ENCODE measurements at regions not wholly inside any gene's neighbourhood (a gene's known extent, or its start where the extent isn't known, plus 50 kb on each side); places are given as distances from the start of the nearest gene placed in this dataset.

GRCh38 chr3:107271787-107272387 lies 105.4 kb upstream of the CCDC54 start:
- Histone ChIP-seq H3K27ac (no peak overlapping the region), H3K36me3 (no peaks in the 10 kb centered on the region), H3K9me3 (no peaks in the 10 kb centered on the region), H3K4me3 (replicated peaks in 1 of 3) (no peak overlapping the region), H3K4me1 (no peaks in the 10 kb centered on the region), H3K27me3 (no peaks in the 10 kb centered on the region)
- no peak for DNase-seq
- intact Hi-C loops (cut with DNase I) = loop anchor here (10.0 kb wide), 1 partner anchor 143 kb away; no protein-coding TSS in a partner anchor
- 8 to 10% methylated on average over 3 of the region's 3 CpGs for WGBS, 2 donors
- TF ChIP-seq, protein P1, sequence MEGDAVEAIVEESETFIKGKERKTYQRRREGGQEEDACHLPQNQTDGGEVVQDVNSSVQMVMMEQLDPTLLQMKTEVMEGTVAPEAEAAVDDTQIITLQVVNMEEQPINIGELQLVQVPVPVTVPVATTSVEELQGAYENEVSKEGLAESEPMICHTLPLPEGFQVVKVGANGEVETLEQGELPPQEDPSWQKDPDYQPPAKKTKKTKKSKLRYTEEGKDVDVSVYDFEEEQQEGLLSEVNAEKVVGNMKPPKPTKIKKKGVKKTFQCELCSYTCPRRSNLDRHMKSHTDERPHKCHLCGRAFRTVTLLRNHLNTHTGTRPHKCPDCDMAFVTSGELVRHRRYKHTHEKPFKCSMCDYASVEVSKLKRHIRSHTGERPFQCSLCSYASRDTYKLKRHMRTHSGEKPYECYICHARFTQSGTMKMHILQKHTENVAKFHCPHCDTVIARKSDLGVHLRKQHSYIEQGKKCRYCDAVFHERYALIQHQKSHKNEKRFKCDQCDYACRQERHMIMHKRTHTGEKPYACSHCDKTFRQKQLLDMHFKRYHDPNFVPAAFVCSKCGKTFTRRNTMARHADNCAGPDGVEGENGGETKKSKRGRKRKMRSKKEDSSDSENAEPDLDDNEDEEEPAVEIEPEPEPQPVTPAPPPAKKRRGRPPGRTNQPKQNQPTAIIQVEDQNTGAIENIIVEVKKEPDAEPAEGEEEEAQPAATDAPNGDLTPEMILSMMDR (IDR thresholded peaks at IDR 0.05) = peak; percentile 35 to 74 (median 51)
- no peak for TF ChIP-seq POLR2A (IDR thresholded peaks at IDR 0.05)

GRCh38 chr3:107272471-107272870 lies 104.8 kb upstream of the CCDC54 start:
- no peak overlapping the region for H3K27ac ChIP-seq
- no peak for DNase-seq
- WGBS, 2 donors = 86 to 88% methylated on average over 2 of the region's 2 CpGs
- no peaks in the 10 kb centered on the region for H3K36me3 ChIP-seq
- no peaks in the 10 kb centered on the region for H3K4me1 ChIP-seq
- no peak for TF ChIP-seq POLR2A (IDR thresholded peaks at IDR 0.05)
- TF ChIP-seq, protein P1 (IDR thresholded peaks at IDR 0.05) = no peak
- intact Hi-C loops (cut with DNase I) = loop anchor here (10.0 kb wide), 1 partner anchor 142 kb away; no protein-coding TSS in a partner anchor
- H3K27me3 ChIP-seq = no peaks in the 10 kb centered on the region
- H3K9me3 ChIP-seq = no peaks in the 10 kb centered on the region
- no peak overlapping the region for H3K4me3 ChIP-seq (replicated peaks in 1 of 3)

DNA sequence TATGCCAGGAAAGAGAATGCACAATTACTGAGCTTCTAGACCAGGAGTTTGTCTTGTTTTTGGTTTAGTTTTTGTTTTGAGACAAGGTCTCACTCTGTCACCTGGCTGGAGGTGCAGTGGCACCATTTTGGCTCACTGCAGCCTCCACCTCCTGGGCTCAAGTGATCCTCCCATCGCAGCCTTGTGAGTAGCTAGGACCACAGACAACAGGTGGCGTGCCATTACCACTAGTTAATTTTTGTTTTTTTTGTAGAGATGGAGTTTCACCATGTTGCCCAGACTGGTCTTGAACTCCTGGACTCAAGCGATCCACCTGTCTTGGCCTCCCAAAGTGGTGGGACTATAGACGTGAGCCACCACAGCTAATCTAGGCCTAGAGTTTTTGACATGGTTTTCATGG lies 104.4 kb upstream of the CCDC54 start:
- no peak for TF ChIP-seq POLR2A (IDR thresholded peaks at IDR 0.05)
- TF ChIP-seq, protein P1 (IDR thresholded peaks at IDR 0.05) = no peak
- no peak overlapping the region for H3K27ac ChIP-seq
- H3K9me3 ChIP-seq = no peaks in the 10 kb centered on the region
- intact Hi-C loops (cut with DNase I) = loop anchor here (10.0 kb wide), 1 partner anchor 142 kb away; no protein-coding TSS in a partner anchor
- no peaks in the 10 kb centered on the region for H3K4me1 ChIP-seq
- H3K4me3 ChIP-seq (replicated peaks in 1 of 3) = no peak overlapping the region
- DNase-seq = no peak
- H3K27me3 ChIP-seq = no peaks in the 10 kb centered on the region
- no peaks in the 10 kb centered on the region for H3K36me3 ChIP-seq
- whole genome bisulfite sequencing, 2 donors = 94 to 95% methylated on average over 4 of the region's 4 CpGs

GRCh38 chr3:107273771-107274170 lies 103.5 kb upstream of the CCDC54 start:
- Histone ChIP-seq H3K4me1 (no peaks in the 10 kb centered on the region), H3K36me3 (no peaks in the 10 kb centered on the region), H3K9me3 (no peaks in the 10 kb centered on the region), H3K27ac (no peak overlapping the region), H3K27me3 (no peaks in the 10 kb centered on the region), H3K4me3 (replicated peaks in 1 of 3) (no peak overlapping the region)
- WGBS, 2 donors = 90 to 91% methylated on average over 2 of the region's 2 CpGs
- DNase-seq = no peak
- intact Hi-C loops (cut with DNase I) = loop anchor here (10.0 kb wide), 1 partner anchor 141 kb away; no protein-coding TSS in a partner anchor
- TF ChIP-seq POLR2A (IDR thresholded peaks at IDR 0.05) = no peak
- TF ChIP-seq, protein P1 (IDR thresholded peaks at IDR 0.05) = no peak

GRCh38 chr3:107275511-107275910 lies 101.7 kb upstream of the CCDC54 start:
- no peak overlapping the region for H3K4me3 ChIP-seq (replicated peaks in 1 of 3)
- no peaks in the 10 kb centered on the region for H3K27me3 ChIP-seq
- no peaks in the 10 kb centered on the region for H3K36me3 ChIP-seq
- no peak overlapping the region for H3K27ac ChIP-seq
- no peaks in the 10 kb centered on the region for H3K4me1 ChIP-seq
- WGBS, 2 donors = 92 to 93% methylated on average over 2 of the region's 2 CpGs
- DNase-seq = no peak
- intact Hi-C loops (cut with DNase I) = loop anchor here (10.0 kb wide), 1 partner anchor 139 kb away; no protein-coding TSS in a partner anchor
- TF ChIP-seq POLR2A (IDR thresholded peaks at IDR 0.05) = no peak
- TF ChIP-seq, protein P1 (IDR thresholded peaks at IDR 0.05) = no peak
- no peaks in the 10 kb centered on the region for H3K9me3 ChIP-seq
